ENCODE measurements at regions not wholly inside any gene's neighbourhood (a gene's known extent, or its start where the extent isn't known, plus 50 kb on each side); places are given as distances from the start of the nearest gene placed in this dataset.

GRCh38 chr5:1731091-1731639, 68.5 kb downstream of the MRPL36 start:
- no peak for DNase-seq

DNA sequence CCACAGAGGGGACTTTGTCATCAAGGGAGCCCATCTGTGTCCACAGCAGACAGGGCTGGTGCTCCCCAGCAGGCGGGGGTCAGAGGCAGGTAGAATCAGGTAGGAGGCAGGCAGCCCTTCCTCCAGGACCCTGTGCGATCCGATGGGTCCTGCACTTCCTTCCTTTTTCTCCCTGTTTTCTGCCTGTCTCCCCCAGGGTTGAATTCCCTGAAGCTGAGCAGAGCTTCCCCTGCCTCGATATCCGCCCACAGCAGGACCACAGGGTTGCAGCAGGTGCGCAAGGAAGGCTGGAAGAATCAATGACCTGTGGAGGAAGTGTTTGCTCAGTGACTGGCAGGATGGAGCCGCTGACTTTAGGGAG, 69.2 kb downstream of the MRPL36 start:
- no peak for DNase-seq

DNA sequence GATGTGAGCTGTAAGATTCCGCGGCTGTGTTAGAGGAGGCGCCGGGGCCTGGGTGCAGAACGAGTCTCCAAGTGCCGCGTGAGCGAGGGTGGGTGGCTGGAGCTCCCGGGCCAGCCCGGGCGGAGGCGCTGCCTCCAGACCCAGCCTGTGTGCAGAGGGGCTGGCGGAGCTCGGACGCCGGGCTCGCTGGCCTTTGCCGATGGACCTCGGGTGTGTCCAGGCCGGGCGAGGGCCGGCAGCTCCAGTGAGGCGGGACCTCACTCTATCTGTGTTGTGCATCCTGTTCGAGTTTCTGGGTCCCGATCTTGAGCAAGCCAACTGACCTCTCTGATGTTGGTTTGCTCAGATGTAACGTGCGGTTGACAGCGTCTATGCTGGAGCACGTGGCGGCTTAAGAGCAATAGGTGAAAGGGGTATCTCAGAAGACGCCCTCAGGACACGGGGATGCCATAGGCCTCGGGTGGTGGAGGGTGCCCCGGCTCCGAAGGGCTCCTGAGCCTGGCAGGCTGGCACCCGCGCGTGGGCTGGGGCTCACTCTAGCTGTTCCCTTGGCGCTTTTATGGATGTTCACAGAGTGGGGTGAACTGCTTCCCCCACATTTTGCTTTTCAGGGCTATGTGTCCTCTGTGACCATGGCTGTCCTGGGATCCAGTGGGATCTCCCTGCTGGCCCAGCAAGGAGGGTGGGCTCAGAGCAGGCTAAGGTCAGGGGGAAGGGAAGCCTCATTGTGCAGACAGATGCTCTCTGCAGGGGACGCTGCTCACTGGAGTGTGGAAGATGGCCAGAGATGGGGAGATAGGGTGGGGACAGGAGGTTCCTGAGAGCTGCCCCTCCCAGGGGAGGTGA, 69.8 kb downstream of the MRPL36 start:
- DNase-seq: no peak

DNA sequence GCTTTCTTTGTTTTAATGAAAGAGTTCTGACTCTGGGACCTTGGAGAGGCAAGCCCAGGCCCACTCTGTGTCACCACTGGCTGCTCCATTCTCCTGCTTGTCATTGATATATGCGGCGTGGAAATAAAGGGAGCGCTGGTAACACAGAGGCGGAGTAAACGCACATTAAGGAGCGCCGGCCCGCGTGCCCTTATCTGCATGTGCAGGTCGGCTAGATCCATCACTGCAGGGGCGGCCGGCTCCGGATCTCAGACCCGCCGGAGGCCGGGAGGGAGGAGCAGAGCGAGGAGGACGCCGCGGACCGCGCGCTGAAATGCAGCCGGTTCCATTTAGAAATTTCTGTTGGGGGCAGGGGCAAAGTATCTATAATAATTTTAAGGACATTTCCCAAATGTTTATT, 70.8 kb downstream of the MRPL36 start:
- DNase-seq: no peak

- no peak for DNase-seq
These were observed 72.1 kb downstream of the MRPL36 start for GRCh38 chr5:1727571-1727970.

- no peak for DNase-seq
These were observed 72.7 kb downstream of the MRPL36 start for GRCh38 chr5:1726956-1727355.

- DNase-seq: no peak
These were observed 73.2 kb downstream of the MRPL36 start for GRCh38 chr5:1726469-1726865.

- no peak for DNase-seq
These were observed 73.8 kb downstream of the MRPL36 start for GRCh38 chr5:1725641-1726468.

DNA sequence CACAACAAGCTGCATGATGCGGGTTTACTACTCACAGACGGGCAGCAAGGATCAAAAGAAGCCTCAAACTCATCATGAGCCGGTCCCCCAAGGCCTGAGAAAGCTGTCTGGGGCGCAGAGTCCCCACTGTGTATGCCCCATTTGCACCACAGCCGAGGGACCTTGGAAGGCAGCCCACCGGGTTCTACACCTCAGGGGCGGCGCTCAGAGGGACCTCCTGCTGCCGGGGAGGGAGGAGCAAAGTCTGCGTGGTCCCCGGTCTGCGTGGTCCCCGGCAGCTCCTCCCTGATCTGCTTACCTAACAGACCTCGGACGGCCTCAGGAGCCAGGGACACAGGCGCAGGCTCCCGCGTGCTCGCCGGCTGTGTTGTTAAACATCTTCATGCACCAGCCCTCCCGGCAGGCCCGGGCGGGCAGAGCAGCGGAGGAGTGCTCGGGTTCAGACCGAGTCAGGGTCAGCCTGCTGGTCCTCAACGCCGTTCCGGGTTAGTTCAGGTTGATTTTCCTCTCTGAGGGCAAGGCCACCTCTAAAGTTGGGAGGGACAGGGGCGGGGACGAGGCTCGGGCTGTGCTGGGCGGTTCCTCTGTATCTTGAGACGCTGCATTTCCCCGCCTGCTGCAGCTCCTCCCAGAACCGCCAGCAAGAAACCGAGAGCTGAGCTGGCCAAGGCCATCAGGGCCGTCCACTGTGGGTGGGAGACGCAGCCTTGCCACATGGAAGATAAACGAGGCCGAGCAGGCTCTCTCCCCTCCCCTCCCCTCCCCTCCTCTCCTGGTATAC, 74.6 kb downstream of the MRPL36 start:
- DNase-seq: peak; percentile 30

DNA sequence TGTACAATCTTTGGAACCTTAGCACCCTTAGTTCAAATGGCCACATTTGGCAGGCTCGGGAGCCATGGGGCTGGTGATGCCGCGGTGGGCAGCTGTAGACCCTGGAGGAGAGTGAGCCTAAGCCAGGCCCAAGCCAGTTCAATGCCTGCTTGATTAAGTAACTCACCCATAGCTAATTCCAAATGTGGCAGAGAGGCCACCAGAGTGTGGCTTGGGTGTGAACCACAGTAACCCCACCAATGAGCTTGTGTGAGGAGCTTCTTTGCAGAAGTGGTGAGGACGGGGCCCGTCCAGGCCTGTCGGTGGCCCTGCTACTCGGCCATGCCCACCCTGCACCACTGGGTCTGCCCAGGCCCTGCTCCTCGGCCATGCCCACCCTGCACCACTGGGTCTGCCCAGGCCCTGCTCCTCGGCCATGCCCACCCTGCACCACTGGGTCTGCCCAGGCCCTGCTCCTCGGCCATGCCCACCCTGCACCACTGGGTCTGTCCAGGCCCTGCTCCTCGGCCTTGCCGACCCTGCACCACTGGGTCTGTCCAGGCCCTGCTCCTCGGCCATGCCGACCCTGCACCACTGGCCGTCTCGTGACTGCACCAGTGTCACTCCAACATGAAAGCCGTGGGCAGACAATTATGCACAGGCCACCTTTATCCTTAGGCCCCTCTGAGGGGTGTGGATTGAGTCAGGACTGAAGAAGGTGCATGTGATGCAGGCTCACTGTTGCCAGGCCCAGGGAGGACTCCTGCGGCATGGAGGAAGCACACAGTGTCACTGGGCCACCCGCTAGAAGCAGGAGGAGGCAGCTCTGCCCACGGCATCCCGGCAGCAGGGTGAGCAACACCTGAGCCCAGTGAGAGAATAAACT, 75.4 kb downstream of the MRPL36 start:
- DNase-seq: no peak

- DNase-seq: no peak
These were observed 76.2 kb downstream of the MRPL36 start for GRCh38 chr5:1723476-1723875.

DNA sequence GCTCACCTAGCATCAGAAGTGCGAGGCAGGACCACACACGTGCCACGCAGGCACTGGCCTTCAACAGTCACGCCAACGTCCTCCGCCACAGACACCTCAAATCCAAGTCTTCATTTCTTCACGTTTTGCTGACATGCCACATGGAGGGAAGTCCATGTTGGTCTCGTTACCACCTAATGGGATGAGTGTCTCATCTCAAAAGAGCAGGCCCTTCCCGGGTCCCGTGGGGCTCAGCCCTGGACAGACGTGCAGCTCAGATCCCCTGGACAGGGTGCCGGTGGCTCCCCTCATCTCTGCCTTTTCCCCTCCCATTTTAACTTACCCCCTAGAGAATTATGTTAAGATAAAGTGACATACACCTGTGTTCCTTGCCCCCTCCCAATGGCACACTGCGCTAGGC, 76.8 kb downstream of the MRPL36 start:
- DNase-seq: no peak

DNA sequence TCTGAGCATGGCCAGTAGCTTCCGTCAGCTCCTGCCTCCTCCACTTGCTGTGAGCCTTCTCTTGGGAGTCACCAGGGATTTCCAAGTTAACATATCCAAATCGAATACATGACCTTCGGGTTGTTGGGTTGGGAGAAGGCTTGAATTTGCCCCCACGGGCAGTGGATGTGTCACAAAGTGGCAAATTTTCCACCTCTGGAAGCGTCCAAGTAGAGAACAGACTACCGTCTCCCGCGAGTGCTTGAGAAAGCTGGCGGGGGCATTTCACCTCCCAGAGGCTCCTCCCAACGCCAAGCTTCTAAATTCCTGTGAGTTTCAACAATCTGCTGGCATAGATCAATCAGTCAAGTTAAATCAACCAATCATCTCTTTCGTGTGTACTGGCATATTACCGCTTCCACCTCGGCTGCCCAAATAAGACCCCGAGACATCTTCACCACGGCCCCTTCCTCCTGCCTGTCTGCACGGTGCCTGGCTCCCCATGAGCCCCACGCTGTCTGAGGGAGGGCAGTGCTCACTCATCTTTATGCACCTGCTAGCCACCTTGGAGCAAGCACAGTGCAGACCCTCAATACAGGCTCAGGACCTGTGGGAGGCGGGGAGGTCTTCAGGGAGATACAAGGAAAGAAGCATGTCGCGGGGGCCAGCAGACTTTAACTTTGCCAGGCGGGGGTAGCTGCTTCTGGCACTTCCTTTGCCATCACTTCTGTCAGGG, 79.1 kb downstream of the MRPL36 start:
- DNase-seq: no peak

GRCh38 chr5:1719860-1720259, 79.8 kb downstream of the MRPL36 start:
- no peak for DNase-seq

- DNase-seq: peak; percentile 28
These were observed 81.0 kb downstream of the MRPL36 start for GRCh38 chr5:1718669-1719068.

DNA sequence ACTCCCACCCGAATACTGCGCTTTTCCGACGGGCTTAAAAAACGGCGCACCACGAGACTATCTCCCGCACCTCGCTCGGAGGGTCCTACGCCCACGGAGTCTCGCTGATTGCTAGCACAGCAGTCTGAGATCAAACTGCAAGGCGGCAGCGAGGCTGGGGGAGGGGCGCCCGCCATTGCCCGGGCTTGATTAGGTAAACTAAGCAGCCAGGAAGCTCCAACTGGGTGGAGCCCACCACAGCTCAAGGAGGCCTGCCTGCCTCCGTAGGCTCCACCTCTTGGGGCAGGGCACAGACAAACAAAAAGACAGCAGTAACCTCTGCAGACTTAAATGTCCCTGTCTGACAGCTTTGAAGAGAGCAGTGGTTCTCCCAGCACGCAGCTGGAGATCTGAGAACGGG, 89.5 kb downstream of the MRPL36 start:
- peak; percentile 7 for DNase-seq

- DNase-seq: no peak
These were observed 90.3 kb downstream of the MRPL36 start for GRCh38 chr5:1709171-1709803.

DNA sequence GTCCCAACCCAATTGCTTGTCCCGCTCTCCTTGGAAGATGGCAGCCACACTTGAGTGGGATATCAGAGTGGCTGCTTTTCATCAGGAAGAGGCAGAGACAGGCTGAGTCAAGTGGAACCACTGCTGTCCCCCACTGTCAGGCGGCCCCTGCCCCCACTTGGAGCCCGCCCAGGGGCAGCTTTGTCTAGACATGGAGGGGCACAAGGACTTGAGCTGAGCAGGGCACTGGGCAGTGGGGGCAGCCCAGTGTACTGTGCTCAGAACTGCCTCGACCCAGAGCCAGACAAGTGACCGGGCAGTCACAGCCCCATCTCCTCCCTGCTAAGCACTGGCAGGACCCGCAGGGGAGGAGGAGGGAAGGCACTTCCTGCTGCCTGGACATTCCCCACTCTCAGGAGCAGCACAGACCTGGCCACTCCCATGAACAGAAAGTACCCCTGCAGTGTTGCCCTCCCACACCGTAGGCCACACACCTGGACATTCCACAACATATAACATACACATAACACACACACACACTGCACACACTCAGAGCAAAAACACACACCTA, 91.0 kb downstream of the MRPL36 start:
- no peak for DNase-seq

GRCh38 chr5:1707467-1707866, 92.2 kb downstream of the MRPL36 start:
- DNase-seq: no peak

GRCh38 chr5:1706428-1706827, 93.2 kb downstream of the MRPL36 start:
- DNase-seq: no peak

GRCh38 chr5:1706021-1706420, 93.6 kb downstream of the MRPL36 start:
- DNase-seq: no peak

All from hematopoietic multipotent progenitor cell treated with erythropoietin and hydrocortisone succinate and interleukin-3 and kit ligand, for 4 days (in vitro differentiated cells).